Upper lobe of right lung (tissue), 1 donor: ENCODE measurements at regions not wholly inside any gene's neighbourhood (a gene's known extent, or its start where the extent isn't known, plus 50 kb on each side); places are given as distances from the start of the nearest gene placed in this dataset.
A peak's percentile ranks its signal among the peaks of the same experiment; 100 is the strongest.

Experiments used
- ATAC-seq: fragments of 200-7000 bp; cut with Tn5 transposase; one replicate; pipeline ENCODE4 v1.9.1; 2020; ENCODE audit warnings: mild to moderate bottlenecking, moderate library complexity
- DNase-seq: peaks from one replicate; pipeline ENCODE4 v3.0.0-alpha.2; 2020
- H3K27ac ChIP-seq: fragments of 200-600 bp; one replicate; pipeline ENCODE4 v1.8.0; 2022
- H3K27me3 ChIP-seq: fragments of 200-600 bp; one replicate; pipeline ENCODE4 v1.8.0; 2022; ENCODE audit warnings: mild to moderate bottlenecking
- H3K36me3 ChIP-seq: fragments of 200-600 bp; one replicate; pipeline ENCODE4 v1.8.0; 2022
- H3K4me1 ChIP-seq: fragments of 200-600 bp; one replicate; pipeline ENCODE4 v1.8.0; 2022
- H3K4me3 ChIP-seq: fragments of 200-600 bp; one replicate; pipeline ENCODE4 v1.8.0; 2022; ENCODE audit warnings: mild to moderate bottlenecking
- H3K9me3 ChIP-seq: fragments of 200-600 bp; one replicate; pipeline ENCODE4 v1.8.0; 2022
- CTCF ChIP-seq: fragments of 200-600 bp; IDR thresholded peaks from one replicate; pipeline ENCODE4 v1.8.0; 2022; ENCODE audit warnings: antibody characterized with exemption
- intact Hi-C: fragments of 100-400 bp; cut with DNase I; formaldehyde crosslinking; loops from one replicate; pipeline ENCODE4 v1.11.0; 2022
- donor health status: DM: no; HTN: yes; CAD: no; lungs with severe emphysema.

GRCh38 chr3:176919836-176920765 is 277.2 kb downstream of the TBL1XR1 start:
- Histone ChIP-seq H3K4me1 (no peaks in the 10 kb centered on the region), H3K9me3 (no peaks in the 10 kb centered on the region), H3K36me3 (no peaks in the 10 kb centered on the region), H3K4me3 (no peak overlapping the region), H3K27ac (no peak overlapping the region), H3K27me3 (no peaks in the 10 kb centered on the region)
- DNase-seq (no peak), ATAC-seq (peak; percentile 21)
- TF ChIP-seq CTCF, result no peak
- intact Hi-C loops, result no loop called here

- ATAC-seq, result peak; percentile 63
- no peak for DNase-seq
- H3K4me3 ChIP-seq, result no peak overlapping the region
- TF ChIP-seq CTCF, result no peak
- H3K36me3 ChIP-seq, result no peaks in the 10 kb centered on the region
- no peaks in the 10 kb centered on the region for H3K9me3 ChIP-seq
- no peaks in the 10 kb centered on the region for H3K27me3 ChIP-seq
- no peak overlapping the region for H3K27ac ChIP-seq
- intact Hi-C loops, result no loop called here
- no peaks in the 10 kb centered on the region for H3K4me1 ChIP-seq
Measured at GRCh38 chr3:176916777-176917176, 280.5 kb downstream of the TBL1XR1 start.

- no peak for TF ChIP-seq CTCF
- Histone ChIP-seq H3K36me3 (no peaks in the 10 kb centered on the region), H3K27ac (no peak overlapping the region), H3K27me3 (no peaks in the 10 kb centered on the region), H3K4me1 (no peaks in the 10 kb centered on the region), H3K9me3 (no peaks in the 10 kb centered on the region), H3K4me3 (no peak overlapping the region)
- intact Hi-C loops, result no loop called here
- DNase-seq, result no peak
- no peak for ATAC-seq
Measured at GRCh38 chr3:176914764-176915163, 282.5 kb downstream of the TBL1XR1 start.

- no peak for DNase-seq
- Histone ChIP-seq H3K4me3 (no peak overlapping the region), H3K4me1 (peaks cover 2% of the 10 kb centered on the region), H3K9me3 (no peaks in the 10 kb centered on the region), H3K27me3 (no peaks in the 10 kb centered on the region), H3K27ac (no peak overlapping the region), H3K36me3 (no peaks in the 10 kb centered on the region)
- ATAC-seq, result no peak
- TF ChIP-seq CTCF, result no peak
- intact Hi-C loops, result no loop called here
Measured at GRCh38 chr3:176911579-176911978, 285.7 kb downstream of the TBL1XR1 start.

GRCh38 chr3:176909044-176909443 is 288.2 kb downstream of the TBL1XR1 start:
- no peak for ATAC-seq
- DNase-seq, result no peak
- H3K27me3 ChIP-seq, result no peaks in the 10 kb centered on the region
- H3K36me3 ChIP-seq, result no peaks in the 10 kb centered on the region
- peaks cover 3% of the 10 kb centered on the region for H3K4me1 ChIP-seq
- H3K4me3 ChIP-seq, result no peak overlapping the region
- intact Hi-C loops, result no loop called here
- no peak for TF ChIP-seq CTCF
- no peak overlapping the region for H3K27ac ChIP-seq
- no peaks in the 10 kb centered on the region for H3K9me3 ChIP-seq
